Caco-2 (cell line): ENCODE measurements at regions not wholly inside any gene's neighbourhood (a gene's known extent, or its start where the extent isn't known, plus 50 kb on each side); places are given as distances from the start of the nearest gene placed in this dataset.

Source experiments
- BruUV-seq: library from RNA; stranded (reverse); fragments of 400-500 nt; replicated peaks from 2 replicates; lab custom pipeline; 2021; lab: Mats Ljungman, UMichigan
- CTCF ChIA-PET: fragments of 300-600 bp; sonication (Branson Sonifier 250); formaldehyde crosslinking; loops from one replicate; lab custom pipeline; 2022; ENCODE audit warnings: antibody characterized with exemption; lab: Charles Lee
- POLR2A ChIA-PET: fragments of 300-600 bp; sonication (Branson Sonifier 250); formaldehyde crosslinking; loops from one replicate; lab custom pipeline; 2022; ENCODE audit warnings: antibody characterized with exemption; lab: Charles Lee
- DNase-seq, 2 experiments: peaks; one replicate each; pipeline versions ENCODE4 v3.0.0 to v3.0.0-alpha.2; 2020 to 2022
- H3K27me3 ChIP-seq: replicated peaks from 2 replicates; pipeline ENCODE4 v1.6.0; 2011; ENCODE audit warnings: low read length; ENCODE audit not compliant: control insufficient read depth, insufficient read depth
- H3K36me3 ChIP-seq: 2 replicates; pipeline ENCODE4 v1.5.1; 2011; ENCODE audit warnings: low read length; ENCODE audit not compliant: control insufficient read depth, insufficient read depth
- H3K4me1 ChIP-seq: fragments of 250-450 bp; sonication (Bioruptor Pico); 2 replicates; pipeline ENCODE4 v1.5.1; 2020; ENCODE audit warnings: mild to moderate bottlenecking
- H3K4me3 ChIP-seq: 2 replicates; pipeline ENCODE4 v1.5.1; 2011; ENCODE audit warnings: low read depth, mild to moderate bottlenecking, control low read depth, low read length
- H3K9me3 ChIP-seq: fragments of 250-450 bp; sonication (Bioruptor Pico); 2 replicates; pipeline ENCODE4 v1.5.1; 2020; ENCODE audit warnings: mild to moderate bottlenecking, moderate library complexity
- H3K27ac Mint-ChIP-seq: one replicate; pipeline ENCODE4 v1.8.0; 2022; ENCODE audit warnings: mixed read lengths; ENCODE audit not compliant: unreplicated experiment
- H3K27me3 Mint-ChIP-seq: one replicate; pipeline ENCODE4 v1.8.0; 2022; ENCODE audit warnings: mixed read lengths; ENCODE audit not compliant: insufficient read depth, unreplicated experiment
- H3K36me3 Mint-ChIP-seq: one replicate; pipeline ENCODE4 v1.8.0; 2022; ENCODE audit warnings: mild to moderate bottlenecking, mixed read lengths; ENCODE audit not compliant: insufficient read depth, unreplicated experiment
- H3K4me1 Mint-ChIP-seq: one replicate; pipeline ENCODE4 v1.8.0; 2022; ENCODE audit warnings: low read depth, mixed read lengths; ENCODE audit not compliant: unreplicated experiment
- H3K4me3 Mint-ChIP-seq: one replicate; pipeline ENCODE4 v1.8.0; 2022; ENCODE audit warnings: mild to moderate bottlenecking, moderate library complexity, mixed read lengths; ENCODE audit not compliant: unreplicated experiment
- H3K9me3 Mint-ChIP-seq: one replicate; pipeline ENCODE4 v1.8.0; 2022; ENCODE audit warnings: mixed read lengths; ENCODE audit not compliant: unreplicated experiment
- intact Hi-C: fragments of 100-400 bp; cut with micrococcal nuclease; formaldehyde crosslinking; loops from one replicate; pipeline ENCODE4 v1.10.0; 2022; ENCODE audit not compliant: unreplicated experiment
- TF ChIP-seq, protein P1 (sequence below), 2 experiments: fragments of 200-600 bp in 1 of 2; IDR thresholded peaks; 1 replicate in 1 of 2; 2 replicates in 1 of 2; pipeline versions ENCODE4 v1.5.1 to v1.8.0; 2011 to 2022; ENCODE audit warnings: antibody characterized with exemption in 1 of 2, control low read depth in 1 of 2, inconsistent platforms in 1 of 2, low read depth in 1 of 2, low read length in 1 of 2, mild to moderate bottlenecking in 1 of 2, moderate library complexity in 1 of 2; ENCODE audit not compliant: insufficient read depth in 1 of 2, severe bottlenecking in 1 of 2, unreplicated experiment in 1 of 2

- Histone ChIP-seq H3K36me3 (no peaks in the 10 kb centered on the region), H3K4me3 (no peak overlapping the region), H3K27me3 (no peaks in the 10 kb centered on the region), H3K9me3 (no peaks in the 10 kb centered on the region), H3K4me1 (no peaks in the 10 kb centered on the region)
- intact Hi-C loops, result no loop called here
- Mint-ChIP-seq H3K27me3 (peaks cover 6% of the 10 kb centered on the region), H3K4me1 (no peaks in the 10 kb centered on the region), H3K9me3 (no peaks in the 10 kb centered on the region), H3K36me3 (no peaks in the 10 kb centered on the region), H3K27ac (no peak overlapping the region), H3K4me3 (no peak overlapping the region)
- CTCF ChIA-PET, result no interaction called here
- DNase-seq, result no peak
- BruUV-seq, result no TSS peak
- POLR2A ChIA-PET, result no interaction called here
- TF ChIP-seq, protein P1, sequence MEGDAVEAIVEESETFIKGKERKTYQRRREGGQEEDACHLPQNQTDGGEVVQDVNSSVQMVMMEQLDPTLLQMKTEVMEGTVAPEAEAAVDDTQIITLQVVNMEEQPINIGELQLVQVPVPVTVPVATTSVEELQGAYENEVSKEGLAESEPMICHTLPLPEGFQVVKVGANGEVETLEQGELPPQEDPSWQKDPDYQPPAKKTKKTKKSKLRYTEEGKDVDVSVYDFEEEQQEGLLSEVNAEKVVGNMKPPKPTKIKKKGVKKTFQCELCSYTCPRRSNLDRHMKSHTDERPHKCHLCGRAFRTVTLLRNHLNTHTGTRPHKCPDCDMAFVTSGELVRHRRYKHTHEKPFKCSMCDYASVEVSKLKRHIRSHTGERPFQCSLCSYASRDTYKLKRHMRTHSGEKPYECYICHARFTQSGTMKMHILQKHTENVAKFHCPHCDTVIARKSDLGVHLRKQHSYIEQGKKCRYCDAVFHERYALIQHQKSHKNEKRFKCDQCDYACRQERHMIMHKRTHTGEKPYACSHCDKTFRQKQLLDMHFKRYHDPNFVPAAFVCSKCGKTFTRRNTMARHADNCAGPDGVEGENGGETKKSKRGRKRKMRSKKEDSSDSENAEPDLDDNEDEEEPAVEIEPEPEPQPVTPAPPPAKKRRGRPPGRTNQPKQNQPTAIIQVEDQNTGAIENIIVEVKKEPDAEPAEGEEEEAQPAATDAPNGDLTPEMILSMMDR (IDR thresholded peaks at IDR 0.05; ENCODE audit: insufficient read depth in 1 of 2, low read depth in 1 of 2, low read length in 1 of 2, severe bottlenecking in 1 of 2, unreplicated experiment in 1 of 2), result no peak
Measured at GRCh38 chr15:79702621-79703020, 194.2 kb downstream of the MTHFS start.

DNA sequence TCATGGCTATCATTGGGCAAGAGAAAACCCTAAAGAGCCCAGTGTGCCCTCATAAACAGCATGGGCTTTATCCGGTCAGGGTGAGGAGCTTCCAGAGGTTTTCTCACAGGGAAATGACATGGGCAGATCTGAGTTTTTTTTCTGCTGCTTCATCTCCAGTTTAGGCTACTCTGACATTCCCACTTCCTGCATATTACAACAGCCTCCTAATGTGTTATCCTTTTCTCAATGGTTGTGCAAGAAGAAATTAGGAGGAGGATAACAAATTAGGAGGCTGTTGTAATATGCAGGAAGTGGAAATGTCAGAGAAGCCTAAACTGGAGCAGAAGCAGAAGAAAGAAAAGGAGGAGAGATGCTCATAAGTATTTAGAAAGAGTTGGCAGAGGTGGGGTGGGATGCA, 175.6 kb downstream of the MTHFS start:
- H3K36me3 Mint-ChIP-seq, result no peaks in the 10 kb centered on the region
- intact Hi-C loops, result no loop called here
- no peaks in the 10 kb centered on the region for H3K4me1 Mint-ChIP-seq

DNA sequence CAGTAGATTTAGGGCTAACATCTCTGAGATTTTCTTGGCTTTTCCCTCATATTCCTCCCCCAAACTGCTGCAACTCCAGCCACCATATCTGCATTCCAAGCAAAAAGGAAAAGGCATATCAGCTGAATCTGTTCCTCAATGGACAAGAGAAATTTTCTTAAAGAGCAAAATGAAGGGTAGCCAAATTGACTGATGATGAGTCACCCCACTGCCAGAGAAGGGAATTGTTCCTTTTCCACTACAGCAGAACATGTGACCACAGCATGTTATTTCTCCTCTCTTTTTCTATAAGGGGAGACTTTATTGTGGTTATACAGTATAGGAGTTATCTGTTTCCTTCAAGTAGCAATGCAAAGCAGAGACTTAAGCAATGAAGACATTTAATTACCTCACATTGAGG, 172.5 kb downstream of the MTHFS start:
- TF ChIP-seq, protein P1 (IDR thresholded peaks at IDR 0.05; ENCODE audit: insufficient read depth in 1 of 2, low read depth in 1 of 2, low read length in 1 of 2, severe bottlenecking in 1 of 2, unreplicated experiment in 1 of 2), result no peak
- ChIA-PET POLR2A (no interaction called here), CTCF (no interaction called here)
- BruUV-seq, result no TSS peak
- Histone ChIP-seq H3K4me3 (no peak overlapping the region), H3K27me3 (no peaks in the 10 kb centered on the region), H3K4me1 (no peaks in the 10 kb centered on the region), H3K9me3 (no peaks in the 10 kb centered on the region; the same call in 1 of the 2 replicates), H3K36me3 (no peaks in the 10 kb centered on the region)
- no peaks in the 10 kb centered on the region for H3K4me1 Mint-ChIP-seq
- no peak overlapping the region for H3K27ac Mint-ChIP-seq
- peaks cover 12% of the 10 kb centered on the region for H3K9me3 Mint-ChIP-seq
- no peaks in the 10 kb centered on the region for H3K36me3 Mint-ChIP-seq
- intact Hi-C loops, result no loop called here
- peaks cover 24% of the 10 kb centered on the region for H3K27me3 Mint-ChIP-seq
- no peak overlapping the region for H3K4me3 Mint-ChIP-seq
- DNase-seq, result no peak

More for the DNA sequence above, 175.6 kb downstream of the MTHFS start:
- no peak for DNase-seq
- ChIA-PET CTCF (no interaction called here), POLR2A (no interaction called here)
- TF ChIP-seq, protein P1 (IDR thresholded peaks at IDR 0.05; ENCODE audit: insufficient read depth in 1 of 2, low read depth in 1 of 2, low read length in 1 of 2, severe bottlenecking in 1 of 2, unreplicated experiment in 1 of 2), result no peak
- H3K27me3 Mint-ChIP-seq, result peaks cover 18% of the 10 kb centered on the region
- H3K4me1 ChIP-seq, result no peaks in the 10 kb centered on the region
- H3K27me3 ChIP-seq, result no peaks in the 10 kb centered on the region
- H3K36me3 ChIP-seq, result no peaks in the 10 kb centered on the region
- peaks cover 12% of the 10 kb centered on the region for H3K9me3 Mint-ChIP-seq
- no TSS peak for BruUV-seq
- H3K4me3 Mint-ChIP-seq, result no peak overlapping the region
- no peaks in the 10 kb centered on the region for H3K9me3 ChIP-seq
- no peak overlapping the region for H3K4me3 ChIP-seq
- H3K27ac Mint-ChIP-seq, result no peak overlapping the region
